ENCODE measurements at regions not wholly inside any gene's neighbourhood (a gene's known extent, or its start where the extent isn't known, plus 50 kb on each side); places are given as distances from the start of the nearest gene placed in this dataset.
"Not testable (repeated sequence)": the region's sequence is repeated elsewhere in the genome, so short reads cannot be mapped to it uniquely, and the experiment has no call there.

DNA sequence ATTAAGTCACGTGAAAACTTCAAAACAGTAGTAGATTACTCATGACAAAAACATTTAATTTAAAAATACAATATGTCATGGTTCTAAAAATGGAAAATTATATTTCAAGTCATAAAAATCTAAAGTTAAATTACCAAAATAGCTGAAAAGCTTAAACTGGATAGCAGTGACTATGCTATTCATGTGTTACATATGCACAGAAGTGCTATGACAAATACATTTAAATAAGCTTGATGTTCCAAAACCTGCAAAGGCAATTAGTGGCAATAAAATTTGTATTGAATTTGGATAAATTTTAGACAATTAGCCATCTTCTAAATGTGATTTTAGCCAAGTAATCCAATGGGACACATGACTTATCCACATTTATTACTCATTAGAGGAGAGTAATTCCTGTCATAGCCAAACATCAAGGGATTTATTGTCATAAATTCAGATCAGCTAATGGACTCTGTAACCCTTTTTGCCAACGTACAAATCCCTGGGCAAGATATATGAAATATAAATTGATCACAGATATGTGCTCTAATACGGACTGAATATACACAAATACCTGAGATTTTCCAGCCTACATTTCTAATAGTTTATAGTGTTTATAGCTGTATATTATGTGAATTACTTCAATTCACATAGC, 419.4 kb downstream of the ISL1 start:
- DNase-seq (ENCODE audit: low read depth): no peak

DNA sequence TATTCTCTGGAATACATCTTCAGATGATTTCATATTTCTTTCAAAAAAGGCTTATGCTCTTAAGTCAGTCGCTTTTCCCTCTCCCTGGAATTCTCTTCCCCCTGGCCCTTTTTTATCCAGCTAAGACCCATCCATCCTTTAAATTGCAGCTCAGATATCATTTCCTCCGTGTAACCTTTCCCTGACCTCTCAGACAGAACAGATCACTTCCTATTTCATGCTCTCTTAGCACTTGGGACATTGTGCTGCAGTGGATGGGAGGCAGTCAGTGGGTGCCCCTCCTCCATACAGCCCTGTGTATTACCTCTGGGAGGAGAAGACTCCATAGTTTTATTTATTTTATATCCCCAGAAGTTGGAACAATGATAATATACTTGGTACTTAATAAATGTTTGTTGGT, 423.4 kb downstream of the ISL1 start:
- DNase-seq (ENCODE audit: low read depth): no peak

DNA sequence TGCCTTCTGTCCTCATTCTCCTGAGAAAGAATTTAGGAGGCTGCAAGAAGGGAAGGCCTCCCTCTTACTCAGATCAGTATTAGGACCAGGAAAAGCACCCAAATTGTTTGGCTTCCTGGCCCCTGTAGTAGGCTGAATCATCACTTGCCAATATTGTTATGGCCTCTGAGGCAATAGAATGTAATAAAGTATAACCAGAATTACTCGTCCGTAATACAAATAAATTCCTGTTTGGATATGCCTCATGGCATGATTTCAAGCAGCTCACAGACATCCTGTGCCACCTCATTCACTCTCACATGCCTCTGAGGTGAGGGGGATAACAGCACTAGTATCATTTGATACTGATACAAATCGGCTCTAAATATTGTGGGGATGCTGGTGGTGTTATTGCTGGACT, 427.3 kb downstream of the ISL1 start:
- DNase-seq (ENCODE audit: low read depth): no peak

DNA sequence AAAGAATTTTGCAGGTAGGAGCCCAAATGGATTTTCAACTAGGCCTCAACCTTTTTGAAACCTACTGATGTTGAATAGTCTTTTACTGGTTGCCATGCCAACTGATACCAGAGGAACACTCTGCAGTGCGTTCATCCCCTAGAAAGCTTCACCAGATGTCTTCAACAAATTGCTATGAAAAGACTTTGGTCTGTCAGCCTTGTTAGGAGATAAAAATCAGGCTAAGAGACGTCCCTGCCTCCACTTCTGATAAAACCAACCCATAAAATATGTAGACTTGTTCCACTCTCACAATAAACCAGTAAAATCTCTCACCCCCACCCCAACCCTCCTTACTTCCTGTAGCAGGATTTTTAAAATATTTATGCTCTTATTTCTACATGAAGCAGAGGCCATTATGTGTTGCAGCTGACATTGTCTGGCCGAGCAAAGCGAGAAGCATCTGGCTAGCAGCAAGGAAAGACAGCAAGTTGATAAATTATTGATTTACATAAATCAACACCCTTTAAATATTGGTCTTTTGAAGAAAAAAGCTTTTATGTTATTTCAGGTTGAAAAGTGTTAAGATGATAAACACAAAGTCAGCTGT, 428.7 kb downstream of the ISL1 start:
- no peak for DNase-seq (ENCODE audit: low read depth)

DNA sequence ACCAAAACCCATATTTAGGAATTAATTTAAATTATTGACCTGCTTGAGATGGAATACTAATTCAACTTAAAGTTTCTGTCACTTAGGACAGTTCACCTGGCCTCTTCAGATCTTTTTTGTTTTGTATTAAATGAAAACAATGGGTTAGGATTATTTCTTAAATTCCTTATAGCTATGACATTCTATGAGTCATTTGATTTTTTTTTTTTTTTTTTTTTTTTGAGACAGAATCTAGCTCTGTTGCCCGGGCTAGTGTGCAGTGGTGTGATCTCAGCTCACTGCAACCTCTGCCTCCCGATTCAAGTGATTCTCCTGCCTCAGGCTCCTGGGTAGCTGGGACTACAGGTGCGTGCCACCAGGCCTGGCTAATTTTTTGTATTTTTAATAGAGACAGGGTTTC, 431.6 kb downstream of the ISL1 start:
- not testable (repeated sequence) for DNase-seq (ENCODE audit: low read depth)

DNA sequence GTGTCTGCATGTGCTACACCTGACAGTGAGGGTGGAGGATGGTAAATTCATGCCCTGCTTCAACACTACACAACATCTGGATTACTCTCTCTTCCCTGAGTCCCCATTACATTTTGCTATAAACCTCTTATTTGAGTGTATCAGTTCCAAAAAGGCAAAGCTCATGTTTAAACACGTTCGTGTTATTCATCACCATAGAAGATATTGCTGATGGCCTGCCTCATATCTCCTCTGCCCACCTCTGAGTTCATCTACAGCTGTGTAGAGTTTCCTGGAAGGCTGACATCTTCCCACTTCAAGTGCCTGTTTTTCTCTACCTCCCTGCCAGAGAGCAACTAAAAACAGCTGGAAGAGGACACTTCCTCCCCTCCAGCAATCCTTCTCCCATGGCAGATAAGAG, 433.2 kb downstream of the ISL1 start:
- no peak for DNase-seq (ENCODE audit: low read depth)

DNA sequence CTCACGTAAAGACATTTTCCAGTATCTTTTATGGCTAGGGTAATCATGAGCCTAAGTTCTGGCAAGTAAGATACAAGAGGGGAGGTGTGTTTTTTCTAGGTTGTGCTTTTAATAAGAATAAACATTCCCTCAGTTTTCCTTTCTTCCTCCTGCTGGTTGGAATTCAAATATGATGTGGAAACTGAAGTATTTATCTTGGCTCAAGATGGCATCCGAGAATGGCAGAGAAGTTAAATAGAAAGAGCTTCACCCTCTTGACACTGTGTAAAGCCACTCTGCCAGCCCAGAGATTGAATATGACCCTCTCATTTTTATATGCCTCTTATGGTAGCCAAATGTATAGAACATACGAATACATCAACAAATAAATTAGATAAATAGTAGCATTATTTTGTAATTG, 438.4 kb downstream of the ISL1 start:
- no peak for DNase-seq (ENCODE audit: low read depth)

DNA sequence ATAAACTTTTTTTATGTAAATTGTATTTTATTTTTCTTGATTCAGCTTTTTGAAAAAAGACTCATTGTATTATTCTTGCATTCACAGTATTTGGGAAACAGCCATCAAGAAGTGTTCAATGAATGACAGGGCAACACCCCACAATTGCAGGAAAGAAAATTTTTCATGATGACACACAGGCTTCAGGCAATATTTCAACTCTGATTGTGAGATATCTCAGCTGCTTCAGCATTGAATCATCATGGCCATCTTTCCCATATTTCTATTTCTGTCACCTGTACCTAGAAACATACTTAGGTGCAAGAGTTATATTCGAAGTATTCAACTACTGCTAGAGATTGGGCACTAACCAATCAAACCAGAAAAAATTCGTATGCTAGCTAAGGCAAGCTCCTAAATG, 446.0 kb downstream of the ISL1 start:
- DNase-seq (ENCODE audit: low read depth): no peak

DNA sequence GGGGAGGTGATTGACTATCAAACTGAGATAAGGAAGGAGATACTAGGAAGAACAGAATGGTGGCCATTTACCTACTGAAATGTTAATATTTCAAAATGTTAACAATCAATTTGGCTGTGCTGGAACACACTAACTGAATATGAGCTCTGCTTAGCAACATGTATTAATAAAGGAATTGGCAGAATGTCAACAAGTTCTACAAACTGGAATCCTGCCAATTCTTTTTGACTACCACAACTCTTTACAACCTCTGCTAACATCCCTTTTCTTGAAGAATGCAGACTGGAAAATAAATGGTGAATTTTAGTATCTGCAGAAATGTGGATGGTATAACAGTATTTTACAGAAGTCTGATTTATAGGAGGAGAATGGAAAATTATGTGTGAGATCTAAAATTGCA, 446.4 kb downstream of the ISL1 start:
- DNase-seq (ENCODE audit: low read depth): no peak

DNA sequence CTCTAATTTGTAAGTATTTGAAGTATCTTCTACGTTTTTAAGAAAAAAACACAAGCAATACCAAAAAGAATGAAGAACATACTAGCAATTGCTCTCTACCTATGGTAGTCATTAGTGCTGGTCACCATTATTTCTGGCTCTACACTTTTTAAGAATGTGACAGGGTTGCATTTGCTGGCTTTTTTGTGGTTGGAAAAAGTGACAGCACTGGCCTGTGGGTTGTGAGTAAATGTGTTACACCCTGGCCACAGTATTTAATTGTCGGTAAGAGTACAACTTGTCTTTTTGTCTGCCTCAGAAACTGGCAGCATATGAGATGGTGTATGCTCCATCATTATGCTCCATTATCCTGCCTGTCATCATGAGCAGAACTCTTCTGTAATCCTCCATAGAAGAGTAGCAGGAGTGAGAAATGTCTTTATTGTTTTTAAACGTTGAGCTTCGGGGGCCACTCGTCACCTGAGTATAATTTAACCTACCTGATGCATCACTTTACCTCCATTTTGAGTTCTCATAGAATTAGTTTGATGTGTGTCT, 449.8 kb downstream of the ISL1 start:
- no peak for DNase-seq (ENCODE audit: low read depth)

DNA sequence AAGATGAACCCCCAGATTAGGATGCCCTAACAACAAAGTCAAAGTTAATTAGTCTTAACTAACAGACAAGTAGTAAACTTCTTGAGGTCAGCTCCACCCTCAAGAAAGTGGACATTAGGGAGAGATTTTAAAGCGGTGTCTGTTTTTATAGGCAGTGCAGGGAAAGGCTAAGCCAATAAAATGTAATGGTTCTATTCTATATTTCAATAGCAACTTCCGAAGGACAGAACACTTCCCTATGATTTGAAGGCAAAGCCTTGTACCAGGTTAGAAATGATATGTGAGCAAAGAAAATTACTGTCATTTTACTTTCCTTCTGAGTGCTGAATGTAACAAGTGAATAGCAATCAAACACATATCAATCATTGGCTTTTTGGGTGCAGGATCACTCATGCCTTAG, 455.2 kb downstream of the ISL1 start:
- no peak for DNase-seq (ENCODE audit: low read depth)

DNA sequence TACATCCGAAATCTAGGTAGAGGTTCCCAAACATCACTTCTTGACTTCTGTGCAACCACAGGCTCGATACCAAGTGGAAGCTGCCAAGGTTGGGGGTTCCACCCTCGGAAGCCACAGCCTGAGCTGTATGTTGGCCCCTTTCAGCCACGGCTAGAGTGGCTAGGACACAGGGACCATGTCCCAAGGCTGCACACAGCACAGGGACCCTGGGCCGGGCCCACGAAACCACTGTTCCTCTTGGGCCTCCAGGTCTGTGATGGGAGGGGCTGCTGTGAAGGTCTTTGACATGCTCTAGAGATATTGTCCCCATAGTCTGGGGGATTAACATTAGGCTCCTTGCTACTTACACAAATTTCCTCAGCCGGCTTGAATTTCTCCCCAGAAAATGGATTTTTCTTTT, 460.6 kb downstream of the ISL1 start:
- DNase-seq (ENCODE audit: low read depth): no peak

DNA sequence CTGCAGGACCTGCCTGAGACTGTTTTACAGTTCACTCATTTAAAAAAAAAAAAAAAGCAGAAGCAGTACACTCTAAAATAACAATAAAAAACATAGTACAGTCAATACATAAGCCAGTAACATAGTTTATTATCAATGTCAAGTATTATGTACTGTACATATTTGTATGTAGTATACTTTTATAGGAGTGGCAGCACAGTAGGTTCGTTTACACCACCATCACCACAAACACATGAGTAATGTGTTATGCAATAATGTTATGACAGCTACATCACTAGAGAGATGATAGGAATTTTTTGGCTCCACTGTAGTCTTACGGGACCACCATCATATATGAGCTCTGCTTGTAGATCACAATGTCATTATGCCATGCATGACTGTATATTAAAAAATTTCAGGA, 462.8 kb downstream of the ISL1 start:
- DNase-seq (ENCODE audit: low read depth): no peak

DNA sequence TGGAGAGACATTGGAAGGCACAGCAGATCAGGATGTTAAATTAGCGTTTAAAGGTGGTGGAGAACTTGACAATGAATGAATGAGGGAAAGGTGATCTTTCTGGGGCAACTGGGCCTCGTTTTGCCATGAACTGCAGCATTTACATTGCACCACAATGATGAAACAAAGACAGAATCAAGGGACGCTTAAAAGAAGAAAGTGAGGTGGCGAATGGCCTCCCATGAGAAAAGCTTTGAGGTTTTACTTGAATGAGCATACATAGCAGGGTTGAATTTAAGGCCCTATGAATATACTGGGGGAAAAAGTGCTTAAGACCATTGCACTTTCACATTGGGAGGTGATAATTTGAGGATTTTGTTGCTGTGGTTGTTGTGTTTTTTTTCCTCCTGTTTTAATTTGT, 476.4 kb downstream of the ISL1 start:
- DNase-seq (ENCODE audit: low read depth): no peak

DNA sequence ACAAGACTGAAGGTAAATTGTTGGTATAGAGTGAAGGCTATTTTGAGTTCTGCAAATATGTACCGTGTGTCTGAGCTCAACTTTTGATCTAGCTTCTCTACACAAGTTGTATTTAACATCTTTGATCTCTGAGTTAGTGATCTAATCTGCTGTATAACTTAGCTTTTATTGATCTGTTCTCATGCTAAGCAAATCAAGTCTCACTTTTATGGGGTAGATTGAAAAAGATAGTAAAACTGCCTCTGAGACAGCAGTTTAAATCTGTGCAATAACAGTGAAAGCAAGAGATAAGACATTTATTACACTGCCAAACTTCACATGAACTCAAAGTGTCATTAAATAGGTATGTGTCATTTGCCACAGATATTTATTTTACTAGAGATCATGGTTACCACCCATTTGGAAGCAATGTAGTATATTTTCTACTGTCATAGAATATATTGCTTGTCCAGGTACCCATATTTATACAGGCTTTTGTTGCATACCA, 477.3 kb downstream of the ISL1 start:
- DNase-seq (ENCODE audit: low read depth): no peak

DNA sequence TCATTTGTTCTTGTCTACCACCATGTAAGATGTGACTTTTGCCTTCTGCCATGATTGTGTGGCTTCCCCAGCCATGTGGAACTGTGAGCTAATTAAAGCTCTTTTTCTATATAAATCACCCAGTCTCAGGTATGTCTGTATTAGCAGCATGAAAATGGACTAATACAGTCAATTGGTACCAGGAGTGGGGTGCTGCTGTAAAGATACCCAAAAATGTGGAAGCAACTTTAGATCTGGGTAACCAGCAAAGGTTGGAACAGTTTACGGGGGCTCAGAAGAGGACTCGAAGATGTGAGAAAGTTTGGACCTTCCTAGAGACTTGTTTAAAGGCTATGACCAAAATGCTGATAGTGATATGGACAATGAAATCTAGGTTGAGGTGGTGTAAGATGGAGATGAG, 488.9 kb downstream of the ISL1 start:
- DNase-seq (ENCODE audit: low read depth): no peak

DNA sequence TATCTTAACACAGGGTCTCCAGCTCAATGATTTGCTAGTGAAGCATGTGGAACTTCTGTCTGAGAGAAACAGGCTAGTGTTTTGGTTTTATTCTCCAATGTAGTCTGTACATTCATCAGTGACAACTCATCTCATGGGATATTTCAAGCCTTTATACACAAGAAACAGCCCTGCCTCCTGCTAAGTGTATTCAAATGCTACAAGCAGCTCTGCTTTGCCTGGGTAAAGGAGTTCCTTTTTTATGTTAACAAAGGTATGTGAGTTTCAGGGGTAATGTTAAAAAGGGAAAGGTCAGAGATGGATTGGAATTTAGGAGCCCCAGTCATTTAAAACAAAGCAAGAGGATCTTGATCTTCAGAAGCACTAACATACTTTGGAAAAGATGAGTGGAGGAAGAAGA, 498.7 kb downstream of the ISL1 start:
- DNase-seq (ENCODE audit: low read depth): no peak

DNA sequence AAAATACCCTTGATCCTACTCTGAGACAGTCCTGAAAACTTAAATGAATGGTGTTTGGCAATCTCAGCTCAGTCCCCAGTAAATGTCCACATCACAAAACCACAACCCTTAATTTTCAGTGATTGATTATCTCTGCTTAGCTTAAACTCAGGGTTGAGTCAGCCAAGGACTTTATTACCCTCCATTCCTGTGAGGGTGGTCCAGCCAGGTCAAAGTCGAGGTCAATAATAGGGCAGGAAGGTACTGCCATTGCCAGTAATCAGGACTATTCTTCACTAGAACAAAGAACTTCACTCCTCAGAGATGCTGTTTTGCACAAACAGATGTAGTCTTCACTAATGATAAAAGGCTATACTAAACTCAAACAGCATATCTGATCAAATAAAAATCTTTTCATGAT, 499.4 kb downstream of the ISL1 start:
- no peak for DNase-seq (ENCODE audit: low read depth)

DNA sequence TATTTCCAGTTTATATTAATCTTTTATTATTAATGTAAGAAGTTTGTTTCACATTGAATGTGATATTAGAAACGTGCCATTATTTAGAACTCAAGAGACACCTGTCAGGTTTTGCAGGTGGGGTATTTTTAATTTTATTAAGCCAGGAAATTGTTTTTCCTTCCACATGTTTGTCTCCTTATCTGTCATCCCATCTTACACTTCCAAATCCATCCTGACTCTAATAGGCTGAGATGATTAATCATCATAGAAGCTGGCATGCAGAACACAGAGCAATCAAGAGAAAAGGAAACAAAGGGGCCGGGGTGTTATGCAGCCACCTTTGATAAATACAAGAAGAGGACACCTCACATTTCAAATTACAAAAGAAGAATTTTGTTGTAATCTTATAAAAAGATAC, 506.5 kb downstream of the ISL1 start:
- no peak for DNase-seq (ENCODE audit: low read depth)

DNA sequence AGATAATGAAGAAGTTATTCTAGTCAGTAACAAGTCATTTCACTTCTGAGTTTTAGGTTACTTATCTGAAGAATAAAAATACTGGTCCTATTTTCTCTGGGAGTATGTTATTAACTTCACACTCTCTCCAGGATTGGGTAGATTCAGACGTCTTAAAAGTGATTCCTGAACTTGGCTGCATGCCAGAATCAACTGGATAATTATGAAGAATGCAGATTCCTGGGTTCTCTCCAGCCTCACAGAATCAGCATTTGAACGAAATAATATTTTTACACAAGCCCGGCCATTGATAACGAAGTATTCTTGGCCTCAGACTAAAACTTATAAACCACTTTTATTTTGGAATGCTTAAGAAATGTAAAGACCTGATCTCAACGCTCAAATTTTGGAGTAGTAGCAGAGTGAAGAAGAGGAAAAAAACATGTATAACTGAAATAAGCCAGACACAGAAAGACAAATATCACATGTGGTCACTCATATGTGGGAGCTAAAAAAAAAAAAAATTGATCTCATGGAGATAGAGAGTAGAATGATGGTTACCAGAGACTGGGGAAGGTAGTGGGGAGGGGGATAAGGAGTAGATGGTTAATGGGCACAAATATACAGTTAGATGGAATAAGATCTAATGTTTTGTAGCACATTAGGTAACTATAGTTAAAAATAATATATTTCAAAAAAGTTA, 507.3 kb downstream of the ISL1 start:
- DNase-seq (ENCODE audit: low read depth): no peak

DNA sequence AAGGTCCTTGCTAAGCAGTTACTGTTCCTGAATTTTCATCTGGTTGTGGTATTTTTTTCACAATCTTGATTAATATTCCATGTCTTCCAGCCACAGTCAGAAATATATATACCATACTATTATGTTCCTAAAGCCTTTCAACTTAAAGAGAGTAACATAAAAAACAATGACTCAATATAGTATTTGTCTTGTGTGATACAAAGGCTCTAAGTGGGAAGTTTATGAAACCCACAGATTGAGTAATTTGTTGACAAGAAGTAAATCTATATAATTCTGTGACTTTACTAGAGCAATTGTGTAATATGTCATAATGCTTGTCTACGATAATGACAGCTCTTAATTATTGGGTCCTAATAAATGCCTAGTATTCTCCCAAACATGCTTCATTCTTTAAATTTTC, 509.4 kb downstream of the ISL1 start:
- no peak for DNase-seq (ENCODE audit: low read depth)

DNA sequence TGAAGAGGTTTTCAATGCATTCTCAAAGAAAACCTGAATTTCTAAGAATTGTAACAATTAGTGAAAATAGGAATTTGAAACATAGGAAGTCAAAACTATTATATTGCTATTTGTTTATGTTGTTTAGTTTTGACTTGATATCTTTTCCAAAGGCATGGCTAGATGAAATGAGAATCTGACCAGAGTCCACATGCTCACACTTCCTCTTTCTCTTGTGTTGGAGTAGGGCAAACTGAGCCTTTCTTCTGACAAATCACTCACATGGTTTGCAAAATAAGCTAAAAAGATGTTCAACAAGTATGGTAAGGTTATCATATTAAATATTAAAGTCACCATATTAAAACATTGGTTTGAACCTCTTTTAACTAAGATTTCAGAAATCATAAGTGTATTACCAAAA, 512.6 kb downstream of the ISL1 start:
- DNase-seq (ENCODE audit: low read depth): no peak

DNA sequence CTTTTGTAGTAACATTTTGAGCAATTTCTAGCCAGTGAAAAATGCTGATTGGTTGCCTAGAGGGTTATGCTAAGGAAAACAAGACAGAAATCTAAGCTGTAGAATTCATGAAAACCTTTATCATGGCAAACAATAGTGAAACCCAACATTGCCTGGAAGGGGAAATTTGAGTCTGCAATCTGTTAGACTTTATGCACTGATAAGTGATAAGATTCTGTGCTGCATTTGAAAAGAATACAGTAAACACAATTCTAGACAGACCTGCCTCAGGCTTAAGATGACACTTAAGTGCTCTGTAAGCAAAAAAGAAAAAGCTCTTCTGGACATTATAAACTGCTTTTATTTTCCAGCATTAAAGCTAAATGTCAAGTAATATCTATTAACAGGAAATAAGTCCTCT, 519.3 kb downstream of the ISL1 start:
- DNase-seq (ENCODE audit: low read depth): no peak

DNA sequence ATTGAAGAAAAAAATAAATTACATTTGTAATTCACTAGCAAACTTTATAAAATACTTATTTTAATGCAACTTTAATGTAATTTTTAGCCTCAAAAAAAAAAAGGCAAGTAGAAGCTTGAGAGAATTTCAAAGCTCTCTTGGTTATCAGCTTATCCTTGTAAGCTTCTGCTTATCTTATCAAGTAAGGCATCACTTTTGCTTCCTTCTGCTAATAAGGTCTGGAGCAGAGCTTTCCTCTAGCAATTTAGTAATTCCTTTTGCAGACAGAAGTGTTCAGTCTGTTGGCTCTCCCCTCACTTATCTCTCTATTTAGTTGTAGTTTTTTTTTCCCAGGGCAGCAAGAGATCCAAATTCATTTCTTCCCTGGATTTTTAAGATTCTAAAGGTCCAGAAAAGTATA, 525.0 kb downstream of the ISL1 start:
- peak; percentile 55 for DNase-seq (ENCODE audit: low read depth)
